Epithelial cell of proximal tubule (primary cell): ENCODE measurements at regions not wholly inside any gene's neighbourhood (a gene's known extent, or its start where the extent isn't known, plus 50 kb on each side); places are given as distances from the start of the nearest gene placed in this dataset.

Source experiments
- DNase-seq: peaks from one replicate; pipeline ENCODE4 v3.0.0-alpha.2; 2011; ENCODE audit warnings: low read depth
- H3K4me3 ChIP-seq: 2 replicates; pipeline ENCODE4 v1.5.1; 2011; ENCODE audit warnings: low read depth, mild to moderate bottlenecking, low read length
- TF ChIP-seq, protein P1 (sequence below): conservative IDR thresholded peaks from 2 replicates; pipeline ENCODE4 v1.5.1; 2012; ENCODE audit warnings: low read depth, mild to moderate bottlenecking, low read length

DNA sequence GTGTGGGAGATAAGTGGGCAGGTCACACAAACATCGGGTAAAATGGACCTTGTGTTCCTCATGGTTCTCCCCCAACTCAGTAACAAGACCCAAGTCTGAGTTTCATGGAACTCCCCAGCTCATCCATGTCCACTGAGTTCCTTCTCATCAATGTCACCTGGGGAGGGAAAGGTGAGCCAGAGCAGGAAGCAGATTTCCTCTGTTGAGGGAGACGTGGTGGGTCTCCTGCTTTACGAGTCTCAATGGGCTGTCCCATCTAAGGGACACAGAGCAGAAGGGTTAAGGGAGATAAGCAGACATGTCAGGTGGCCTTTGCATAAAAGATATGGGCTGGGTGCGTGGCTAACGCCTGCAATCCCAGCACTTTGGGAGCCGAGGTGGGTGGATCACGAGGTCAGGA is 56.5 kb upstream of the SORCS3 start:
- DNase-seq = no peak
- TF ChIP-seq, protein P1, sequence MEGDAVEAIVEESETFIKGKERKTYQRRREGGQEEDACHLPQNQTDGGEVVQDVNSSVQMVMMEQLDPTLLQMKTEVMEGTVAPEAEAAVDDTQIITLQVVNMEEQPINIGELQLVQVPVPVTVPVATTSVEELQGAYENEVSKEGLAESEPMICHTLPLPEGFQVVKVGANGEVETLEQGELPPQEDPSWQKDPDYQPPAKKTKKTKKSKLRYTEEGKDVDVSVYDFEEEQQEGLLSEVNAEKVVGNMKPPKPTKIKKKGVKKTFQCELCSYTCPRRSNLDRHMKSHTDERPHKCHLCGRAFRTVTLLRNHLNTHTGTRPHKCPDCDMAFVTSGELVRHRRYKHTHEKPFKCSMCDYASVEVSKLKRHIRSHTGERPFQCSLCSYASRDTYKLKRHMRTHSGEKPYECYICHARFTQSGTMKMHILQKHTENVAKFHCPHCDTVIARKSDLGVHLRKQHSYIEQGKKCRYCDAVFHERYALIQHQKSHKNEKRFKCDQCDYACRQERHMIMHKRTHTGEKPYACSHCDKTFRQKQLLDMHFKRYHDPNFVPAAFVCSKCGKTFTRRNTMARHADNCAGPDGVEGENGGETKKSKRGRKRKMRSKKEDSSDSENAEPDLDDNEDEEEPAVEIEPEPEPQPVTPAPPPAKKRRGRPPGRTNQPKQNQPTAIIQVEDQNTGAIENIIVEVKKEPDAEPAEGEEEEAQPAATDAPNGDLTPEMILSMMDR = no peak
- H3K4me3 ChIP-seq = no peak overlapping the region

DNA sequence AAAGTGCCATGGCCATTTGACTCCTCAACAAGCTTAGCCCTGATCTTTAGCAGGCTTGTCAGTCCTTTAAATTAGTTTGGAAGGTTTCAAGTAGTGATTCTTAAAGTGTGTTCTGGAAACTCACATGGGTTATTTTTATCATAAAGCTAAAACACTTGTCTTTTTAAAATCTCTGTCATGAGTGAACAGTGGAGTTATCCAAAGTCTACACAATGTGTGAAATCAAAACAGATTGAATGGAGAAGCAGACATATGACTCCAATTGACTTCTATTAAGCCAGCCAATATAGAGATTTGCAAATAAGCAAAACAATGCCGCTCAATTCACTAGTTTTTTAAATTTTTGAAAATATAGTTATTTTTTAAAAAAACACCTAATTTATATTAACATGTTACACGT is 53.3 kb upstream of the SORCS3 start:
- TF ChIP-seq, protein P1 = no peak
- H3K4me3 ChIP-seq = no peak overlapping the region
- no peak for DNase-seq

DNA sequence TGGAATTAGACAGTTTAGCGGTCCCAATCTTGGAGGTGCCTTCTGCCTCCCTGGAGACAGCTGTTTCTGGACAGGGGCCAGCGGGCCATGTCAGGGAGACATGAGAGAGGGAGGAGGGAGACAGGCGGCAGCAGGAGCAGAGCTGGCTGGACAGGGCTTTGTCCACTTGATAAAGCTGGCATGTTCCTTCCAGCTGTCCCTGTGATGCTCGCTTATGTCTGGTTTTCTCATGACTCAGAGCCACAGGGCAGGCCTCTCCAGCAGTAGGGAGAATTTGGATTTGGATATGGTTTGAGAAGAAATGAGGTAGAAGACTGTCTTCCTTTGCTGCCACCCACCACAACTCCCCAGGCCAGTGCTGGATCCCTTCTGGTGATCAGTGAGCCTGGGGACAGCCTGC is 51.7 kb upstream of the SORCS3 start:
- no peak overlapping the region for H3K4me3 ChIP-seq
- DNase-seq = no peak
- TF ChIP-seq, protein P1 = no peak

DNA sequence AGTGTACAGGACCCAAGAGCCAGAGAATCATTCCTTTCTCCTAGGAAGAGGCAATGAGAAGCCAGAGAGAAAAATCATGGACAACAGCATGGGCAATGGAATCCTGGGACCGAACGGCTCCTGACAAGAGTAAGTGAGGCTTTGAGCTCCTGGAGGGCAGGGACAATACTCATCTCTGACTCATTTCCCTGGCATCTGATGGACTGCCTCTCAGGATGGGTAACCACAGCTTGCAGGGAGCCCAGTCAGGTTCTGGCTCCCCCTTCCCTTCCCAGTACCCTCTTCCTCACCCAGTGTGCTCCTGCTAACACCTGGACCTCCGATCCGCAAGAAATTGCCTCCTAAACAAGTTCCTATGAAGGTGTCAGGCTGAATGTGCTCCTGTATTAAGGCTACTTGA is 51.2 kb upstream of the SORCS3 start:
- peak; percentile 38 for DNase-seq
- H3K4me3 ChIP-seq = no peak overlapping the region
- TF ChIP-seq, protein P1 = no peak
